Panc1 (cell line): ENCODE measurements at regions not wholly inside any gene's neighbourhood (a gene's known extent, or its start where the extent isn't known, plus 50 kb on each side); places are given as distances from the start of the nearest gene placed in this dataset.

Experiments
- ATAC-seq: fragments of 200-7000 bp; cut with Tn5 transposase; 2 replicates; pipeline ENCODE4 v1.9.1; 2020; ENCODE audit warnings: mild to moderate bottlenecking, moderate library complexity
- BruUV-seq: library from RNA; stranded (reverse); fragments of 400-500 nt; replicated peaks from 2 replicates; lab custom pipeline; 2021; lab: Mats Ljungman, UMichigan
- CTCF ChIA-PET: fragments of 300-600 bp; sonication (Branson Sonifier 250); formaldehyde crosslinking; loops from one replicate; lab custom pipeline; 2022; ENCODE audit warnings: antibody characterized with exemption; lab: Charles Lee
- POLR2A ChIA-PET: fragments of 300-600 bp; sonication (Branson Sonifier 250); formaldehyde crosslinking; loops from one replicate; lab custom pipeline; 2022; ENCODE audit warnings: antibody characterized with exemption; lab: Charles Lee
- DNase-seq: peaks from one replicate; pipeline ENCODE4 v3.0.0-alpha.2; 2010; ENCODE audit warnings: low read depth, low spot score
- H3K27ac ChIP-seq: 2 replicates; pipeline ENCODE4 v1.5.1; 2011; ENCODE audit warnings: mild to moderate bottlenecking, low read length, inconsistent platforms
- H3K27me3 ChIP-seq: fragments of 200-500 bp; sonication (Bioruptor generic); 2 replicates; pipeline ENCODE4 v1.6.0; 2014; ENCODE audit warnings: low read length, inconsistent platforms; ENCODE audit not compliant: control insufficient read depth, insufficient read depth
- H3K36me3 ChIP-seq: fragments of 200-500 bp; sonication (Bioruptor generic); 2 replicates; pipeline ENCODE4 v1.5.1; 2014; ENCODE audit warnings: inconsistent platforms, mild to moderate bottlenecking, low read length, moderate library complexity; ENCODE audit not compliant: control insufficient read depth, insufficient read depth
- H3K4me1 ChIP-seq: 2 replicates; pipeline ENCODE4 v1.5.1; 2011; ENCODE audit warnings: inconsistent platforms, mild to moderate bottlenecking, low read length, moderate library complexity; ENCODE audit not compliant: control insufficient read depth, insufficient read depth
- H3K4me3 ChIP-seq, 2 experiments: 2 replicates each; pipeline ENCODE4 v1.5.1; 2011 to 2012; ENCODE audit warnings: low read depth in 2 of 2, low read length in 2 of 2, mild to moderate bottlenecking in 2 of 2, inconsistent platforms in 1 of 2, moderate library complexity in 1 of 2
- H3K9me3 ChIP-seq: fragments of 200-500 bp; sonication (Bioruptor generic); 2 replicates; pipeline ENCODE4 v1.5.1; 2014; ENCODE audit warnings: low read depth, mild to moderate bottlenecking, inconsistent platforms, low read length, moderate library complexity; ENCODE audit not compliant: control insufficient read depth, insufficient read depth
- CTCF ChIP-seq: fragments of 450-650 bp; IDR thresholded peaks from 2 replicates; pipeline ENCODE4 v1.5.1; 2017; ENCODE audit warnings: mild to moderate bottlenecking
- POLR2AphosphoS5 ChIP-seq: IDR thresholded peaks from 2 replicates; pipeline ENCODE4 v1.6.1; 2012; ENCODE audit warnings: mild to moderate bottlenecking, low read depth, low read length, moderate library complexity
- REST ChIP-seq, 2 experiments: IDR thresholded peaks; 2 replicates each; pipeline ENCODE4 v1.6.1; 2011 to 2012; ENCODE audit warnings: low read depth in 2 of 2, control low read depth in 1 of 2, low read length in 1 of 2, mild to moderate bottlenecking in 1 of 2, moderate library complexity in 1 of 2; ENCODE audit not compliant: insufficient read depth in 1 of 2
- SIN3A ChIP-seq: IDR thresholded peaks from 2 replicates; pipeline ENCODE4 v1.6.1; 2012; ENCODE audit warnings: low read depth, mild to moderate bottlenecking, low read length, moderate library complexity, borderline replicate concordance; ENCODE audit not compliant: insufficient read depth
- TCF7L2 ChIP-seq: IDR thresholded peaks from 2 replicates; pipeline ENCODE4 v1.6.1; 2011; ENCODE audit warnings: mild to moderate bottlenecking, low read depth, low read length, inconsistent platforms
- in situ Hi-C: cut with HindIII; loops from 2 replicates; pipeline ENCODE4 v1.10.0; 2016; ENCODE audit warnings: low sequenced_read_pairs, low pct_unique_long_range_greater_than_20kb
- intact Hi-C: fragments of 100-400 bp; cut with micrococcal nuclease; formaldehyde crosslinking; loops from one replicate; pipeline ENCODE4 v1.10.0; 2022; ENCODE audit not compliant: unreplicated experiment

- DNase-seq (no peak), ATAC-seq (no peak)
- no TSS peak for BruUV-seq
- H3K27me3 ChIP-seq, result peaks cover 33% of the 10 kb centered on the region
- no peak overlapping the region for H3K27ac ChIP-seq
- intact Hi-C loops, result no loop called here
- no peak for TF ChIP-seq TCF7L2
- ChIA-PET POLR2A (no interaction called here), CTCF (no interaction called here)
- H3K36me3 ChIP-seq, result no peaks in the 10 kb centered on the region
- in situ Hi-C loops, result no loop called here
- H3K9me3 ChIP-seq, result no peaks in the 10 kb centered on the region
- H3K4me1 ChIP-seq, result no peaks in the 10 kb centered on the region
- H3K4me3 ChIP-seq, result no peak overlapping the region
Measured at GRCh38 chr11:119982517-119983239, 155.2 kb downstream of the TRIM29 start.

GRCh38 chr11:119980431-119980830, 157.5 kb downstream of the TRIM29 start:
- CTCF ChIA-PET, result no interaction called here
- ATAC-seq (no peak), DNase-seq (no peak)
- Histone ChIP-seq H3K27me3 (peaks cover 17% of the 10 kb centered on the region), H3K27ac (no peak overlapping the region), H3K36me3 (no peaks in the 10 kb centered on the region), H3K4me1 (no peaks in the 10 kb centered on the region), H3K4me3 (no peak overlapping the region), H3K9me3 (no peaks in the 10 kb centered on the region)
- in situ Hi-C loops, result no loop called here
- POLR2A ChIA-PET, result interaction anchor here (0.5 to 0.7 kb wide), 2 partner anchors 46 to 385 kb away, joined by 4 read pairs; no protein-coding TSS in a partner anchor
- no peak for TF ChIP-seq TCF7L2
- no peak for TF ChIP-seq CTCF
- TF ChIP-seq POLR2AphosphoS5, result no peak
- no peak for TF ChIP-seq REST (IDR thresholded peaks at IDR 0.05; ENCODE audit: insufficient read depth in 1 of 2, low read depth in 2 of 2, low read length in 1 of 2)
- no peak for TF ChIP-seq SIN3A
- intact Hi-C loops, result no loop called here
- no TSS peak for BruUV-seq

GRCh38 chr11:119979701-119980100, 158.2 kb downstream of the TRIM29 start:
- in situ Hi-C loops, result no loop called here
- no peak for ATAC-seq
- CTCF ChIA-PET, result no interaction called here
- H3K36me3 ChIP-seq, result no peaks in the 10 kb centered on the region
- POLR2A ChIA-PET, result no interaction called here
- H3K27ac ChIP-seq, result no peak overlapping the region
- no peak for TF ChIP-seq REST (IDR thresholded peaks at IDR 0.05; ENCODE audit: insufficient read depth in 1 of 2, low read depth in 2 of 2, low read length in 1 of 2)
- TF ChIP-seq SIN3A, result no peak
- no peak for TF ChIP-seq CTCF
- no peak for TF ChIP-seq TCF7L2
- no peak for TF ChIP-seq POLR2AphosphoS5
- intact Hi-C loops, result no loop called here
- H3K4me3 ChIP-seq, result no peak overlapping the region
- H3K4me1 ChIP-seq, result no peaks in the 10 kb centered on the region
- peaks cover 15% of the 10 kb centered on the region for H3K27me3 ChIP-seq
- no peak for DNase-seq
- no TSS peak for BruUV-seq
- H3K9me3 ChIP-seq, result no peaks in the 10 kb centered on the region
